ENCODE measurements at regions not wholly inside any gene's neighbourhood (a gene's known extent, or its start where the extent isn't known, plus 50 kb on each side); places are given as distances from the start of the nearest gene placed in this dataset.

DNA sequence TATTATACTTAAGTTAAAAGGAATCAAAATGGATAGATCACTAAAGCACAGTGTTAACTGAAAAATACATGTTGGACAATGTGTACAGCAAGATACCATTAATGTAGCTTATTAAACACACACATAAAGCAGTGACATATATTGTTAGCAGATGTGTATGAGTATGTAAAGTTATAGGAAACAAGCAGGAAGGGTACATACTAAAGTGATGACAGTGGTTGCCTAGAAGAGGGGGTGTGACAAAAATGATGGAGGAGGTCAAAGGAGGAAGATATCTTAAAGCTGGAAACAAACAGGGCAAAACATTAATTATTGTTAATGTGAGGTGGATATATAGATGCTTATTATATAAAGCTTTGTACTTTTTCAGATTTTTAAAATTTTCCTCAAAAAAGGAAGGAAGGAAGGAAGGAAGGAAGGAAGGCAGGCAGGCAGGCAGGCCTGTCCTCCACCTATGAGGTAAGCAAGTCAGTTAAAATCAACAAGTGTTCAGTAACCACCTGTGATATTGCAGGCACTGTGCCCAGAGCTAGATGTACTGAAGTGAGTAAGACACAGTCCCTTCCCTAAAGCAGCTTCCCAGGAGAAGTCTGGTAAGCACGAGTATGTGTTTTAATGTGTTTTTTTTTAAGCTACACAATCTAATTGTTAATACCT is 252.9 kb upstream of the NR5A2 start:
- Histone ChIP-seq H3K27me3 (ENCODE audit: insufficient read depth, low read depth, severe bottlenecking) (no peaks in the 10 kb centered on the region), H3K4me3 (ENCODE audit: low read depth, low read length) (no peak overlapping the region), H3K9me3 (ENCODE audit: severe bottlenecking) (no peaks in the 10 kb centered on the region), H3K36me3 (no peaks in the 10 kb centered on the region), H3K27ac (no peak overlapping the region)
- no peak for DNase-seq
- TF ChIP-seq, protein P1, sequence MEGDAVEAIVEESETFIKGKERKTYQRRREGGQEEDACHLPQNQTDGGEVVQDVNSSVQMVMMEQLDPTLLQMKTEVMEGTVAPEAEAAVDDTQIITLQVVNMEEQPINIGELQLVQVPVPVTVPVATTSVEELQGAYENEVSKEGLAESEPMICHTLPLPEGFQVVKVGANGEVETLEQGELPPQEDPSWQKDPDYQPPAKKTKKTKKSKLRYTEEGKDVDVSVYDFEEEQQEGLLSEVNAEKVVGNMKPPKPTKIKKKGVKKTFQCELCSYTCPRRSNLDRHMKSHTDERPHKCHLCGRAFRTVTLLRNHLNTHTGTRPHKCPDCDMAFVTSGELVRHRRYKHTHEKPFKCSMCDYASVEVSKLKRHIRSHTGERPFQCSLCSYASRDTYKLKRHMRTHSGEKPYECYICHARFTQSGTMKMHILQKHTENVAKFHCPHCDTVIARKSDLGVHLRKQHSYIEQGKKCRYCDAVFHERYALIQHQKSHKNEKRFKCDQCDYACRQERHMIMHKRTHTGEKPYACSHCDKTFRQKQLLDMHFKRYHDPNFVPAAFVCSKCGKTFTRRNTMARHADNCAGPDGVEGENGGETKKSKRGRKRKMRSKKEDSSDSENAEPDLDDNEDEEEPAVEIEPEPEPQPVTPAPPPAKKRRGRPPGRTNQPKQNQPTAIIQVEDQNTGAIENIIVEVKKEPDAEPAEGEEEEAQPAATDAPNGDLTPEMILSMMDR (IDR thresholded peaks at IDR 0.05; ENCODE audit: low read depth, low read length), result no peak

DNA sequence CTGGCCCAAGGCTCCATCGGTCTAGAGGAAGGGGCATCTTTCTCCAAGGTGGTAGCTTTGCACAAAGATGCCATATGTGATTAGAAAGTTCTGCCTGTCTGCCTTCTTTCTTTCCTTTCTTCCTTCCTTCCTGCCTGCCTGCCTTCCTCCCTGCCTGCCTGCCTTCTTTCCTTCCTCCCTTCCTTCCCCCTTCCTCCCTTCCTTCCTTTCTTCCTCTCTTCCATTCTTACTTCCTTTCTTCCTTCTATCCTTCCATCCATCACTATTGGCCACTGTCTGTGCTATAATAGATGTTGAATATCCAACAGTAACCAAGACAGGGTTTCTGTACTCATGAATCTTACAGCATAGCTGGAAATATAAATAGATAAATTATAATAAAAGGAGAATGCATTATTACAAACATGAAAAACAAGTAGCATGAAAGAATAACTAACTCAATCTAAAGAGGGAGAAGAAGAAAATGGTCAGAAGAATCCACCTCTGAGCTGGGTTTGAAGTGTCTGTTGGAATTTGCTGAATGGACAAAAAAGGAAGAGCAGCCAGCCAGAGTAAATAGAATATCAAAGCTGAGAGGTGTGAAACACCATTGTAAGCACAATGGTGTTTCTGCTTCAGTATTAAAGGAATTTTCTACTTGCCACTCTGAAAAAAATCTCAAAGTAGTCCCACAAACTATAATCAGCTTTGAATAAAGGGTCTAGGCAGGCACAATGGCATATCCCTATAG is 250.6 kb upstream of the NR5A2 start:
- Histone ChIP-seq H3K27ac (no peak overlapping the region), H3K36me3 (no peaks in the 10 kb centered on the region), H3K4me3 (ENCODE audit: low read depth, low read length) (no peak overlapping the region), H3K9me3 (ENCODE audit: severe bottlenecking) (no peaks in the 10 kb centered on the region), H3K27me3 (ENCODE audit: insufficient read depth, low read depth, severe bottlenecking) (no peaks in the 10 kb centered on the region)
- TF ChIP-seq, protein P1 (IDR thresholded peaks at IDR 0.05; ENCODE audit: low read depth, low read length), result no peak
- no peak for DNase-seq

DNA sequence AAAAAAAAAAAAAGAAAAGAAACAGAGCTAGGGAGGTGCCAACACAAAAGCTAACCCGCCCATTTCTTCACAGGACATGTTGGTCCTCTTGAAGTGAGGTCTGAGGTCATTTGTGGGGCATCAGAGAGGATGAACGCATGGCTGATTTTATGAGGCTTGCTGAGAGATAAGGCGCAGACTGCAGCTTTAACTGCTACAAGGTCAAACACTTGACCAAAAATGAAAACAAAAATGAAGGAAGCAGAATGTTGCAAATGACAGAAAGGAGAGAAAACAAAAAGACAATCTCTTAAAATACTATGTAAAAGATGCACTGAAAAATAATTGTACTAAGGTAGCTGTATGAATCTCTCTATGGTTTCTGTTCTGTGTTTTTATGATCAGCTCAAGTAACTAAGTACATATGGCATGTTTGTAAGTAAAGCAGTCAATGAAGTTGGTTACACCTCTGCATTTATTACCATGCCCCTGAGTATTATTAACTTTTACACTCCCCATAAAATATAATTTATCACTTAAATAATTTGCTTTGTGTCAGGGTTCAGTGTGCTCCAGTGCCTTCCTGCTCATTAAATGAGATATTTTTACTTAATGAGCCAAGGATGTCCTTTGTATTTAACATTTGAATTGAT is 249.1 kb upstream of the NR5A2 start:
- Histone ChIP-seq H3K4me3 (ENCODE audit: low read depth, low read length) (no peak overlapping the region), H3K9me3 (ENCODE audit: severe bottlenecking) (no peaks in the 10 kb centered on the region), H3K36me3 (no peaks in the 10 kb centered on the region), H3K27ac (no peak overlapping the region), H3K27me3 (ENCODE audit: insufficient read depth, low read depth, severe bottlenecking) (no peaks in the 10 kb centered on the region)
- DNase-seq, result no peak
- TF ChIP-seq, protein P1 (IDR thresholded peaks at IDR 0.05; ENCODE audit: low read depth, low read length), result no peak

DNA sequence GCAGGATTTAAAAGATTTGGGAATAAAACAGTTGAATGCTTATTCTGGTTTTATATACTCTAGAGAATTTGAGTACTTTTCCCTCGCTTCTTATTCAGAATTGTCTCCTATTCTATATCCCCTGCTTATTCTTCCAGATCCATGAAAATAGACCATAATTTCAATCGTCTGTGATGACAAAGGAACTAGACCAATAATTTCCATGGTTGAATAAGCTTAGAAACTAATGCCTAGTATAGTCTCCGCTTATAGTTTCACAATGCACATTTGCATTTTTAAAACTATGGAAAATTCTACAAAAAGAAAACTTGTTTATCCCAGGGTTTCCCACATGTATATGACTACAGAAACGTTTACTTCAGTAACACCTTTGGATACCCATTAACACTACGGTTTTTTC is 247.4 kb upstream of the NR5A2 start:
- Histone ChIP-seq H3K27ac (no peak overlapping the region), H3K9me3 (ENCODE audit: severe bottlenecking) (no peaks in the 10 kb centered on the region), H3K27me3 (ENCODE audit: insufficient read depth, low read depth, severe bottlenecking) (no peaks in the 10 kb centered on the region), H3K4me3 (ENCODE audit: low read depth, low read length) (no peak overlapping the region), H3K36me3 (no peaks in the 10 kb centered on the region)
- TF ChIP-seq, protein P1 (IDR thresholded peaks at IDR 0.05; ENCODE audit: low read depth, low read length), result no peak
- no peak for DNase-seq

DNA sequence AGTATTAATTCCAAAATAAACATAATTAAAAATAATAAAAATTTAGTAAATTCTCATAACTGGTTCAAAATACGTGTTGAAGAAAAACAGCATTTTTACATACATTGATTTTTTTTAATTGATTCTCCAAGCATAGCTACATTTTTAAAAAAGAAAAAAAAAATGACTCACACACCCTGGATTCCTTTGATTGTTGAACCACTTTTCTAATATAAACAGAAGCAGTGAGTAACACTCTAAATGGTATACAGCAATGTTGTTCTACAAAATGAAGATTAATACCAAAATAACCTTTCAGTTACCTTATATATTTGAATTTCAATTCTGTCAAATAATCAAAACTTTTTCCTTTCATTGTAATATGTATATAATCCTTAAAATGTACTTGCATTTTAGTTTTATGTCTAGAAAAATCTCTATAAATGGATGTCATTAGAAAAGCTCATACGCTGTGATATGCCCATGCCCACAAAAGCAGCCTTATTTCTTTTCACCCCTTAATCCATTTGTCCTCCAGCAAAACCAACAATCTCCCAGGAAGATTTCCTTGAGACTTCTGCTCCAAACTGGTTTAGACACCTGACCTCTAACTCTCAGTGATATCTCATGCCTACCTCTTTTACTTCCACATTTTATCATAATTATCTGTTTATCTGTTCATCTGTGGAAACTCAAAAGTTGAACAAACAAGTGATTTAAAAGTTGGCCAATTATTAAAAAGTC is 246.4 kb upstream of the NR5A2 start:
- Histone ChIP-seq H3K4me3 (ENCODE audit: low read depth, low read length) (no peak overlapping the region), H3K27ac (no peak overlapping the region), H3K27me3 (ENCODE audit: insufficient read depth, low read depth, severe bottlenecking) (peaks cover 3% of the 10 kb centered on the region), H3K36me3 (no peaks in the 10 kb centered on the region), H3K9me3 (ENCODE audit: severe bottlenecking) (no peaks in the 10 kb centered on the region)
- DNase-seq, result no peak
- TF ChIP-seq, protein P1 (IDR thresholded peaks at IDR 0.05; ENCODE audit: low read depth, low read length), result no peak
